Endodermal cell (in vitro differentiated cells): ENCODE measurements at regions not wholly inside any gene's neighbourhood (a gene's known extent, or its start where the extent isn't known, plus 50 kb on each side); places are given as distances from the start of the nearest gene placed in this dataset.

Experiments used
- DNase-seq: peaks from one replicate; pipeline ENCODE4 v3.0.0-alpha.2; 2017
- H3K27ac ChIP-seq: 2 replicates; pipeline ENCODE4 v1.5.1; 2013; ENCODE audit warnings: mild to moderate bottlenecking, low read depth, low read length, moderate library complexity
- H3K27me3 ChIP-seq: 2 replicates; pipeline ENCODE4 v1.6.1; 2013; ENCODE audit warnings: mild to moderate bottlenecking, low read length, moderate library complexity; ENCODE audit not compliant: insufficient read depth, control insufficient read depth, poor library complexity, severe bottlenecking
- H3K36me3 ChIP-seq: 2 replicates; pipeline ENCODE4 v1.7.0; 2013; ENCODE audit warnings: mild to moderate bottlenecking, low read length, moderate library complexity; ENCODE audit not compliant: control insufficient read depth, insufficient read depth
- H3K4me1 ChIP-seq: one replicate; pipeline ENCODE4 v1.7.0; 2013; ENCODE audit warnings: low read length; ENCODE audit not compliant: control insufficient read depth, insufficient read depth
- H3K4me3 ChIP-seq: 2 replicates; pipeline ENCODE4 v1.5.1; 2013; ENCODE audit warnings: mild to moderate bottlenecking, low read length, moderate library complexity
- H3K9ac ChIP-seq: 2 replicates; pipeline ENCODE4 v1.6.1; 2013; ENCODE audit warnings: mild to moderate bottlenecking, low read length, moderate library complexity; ENCODE audit not compliant: poor library complexity, severe bottlenecking; ENCODE audit errors: extremely low read depth
- H3K9me3 ChIP-seq: 2 replicates; pipeline ENCODE4 v1.6.1; 2013; ENCODE audit warnings: mild to moderate bottlenecking, low read length, moderate library complexity; ENCODE audit not compliant: control insufficient read depth
- H3K27ac Mint-ChIP-seq: 2 replicates; pipeline ENCODE4 v1.8.0; 2020; ENCODE audit warnings: mixed read lengths
- H3K27me3 Mint-ChIP-seq: 2 replicates; pipeline ENCODE4 v1.8.0; 2021; ENCODE audit warnings: mild to moderate bottlenecking, mixed read lengths; ENCODE audit not compliant: insufficient read depth
- H3K36me3 Mint-ChIP-seq: 2 replicates; pipeline ENCODE4 v1.8.0; 2020; ENCODE audit warnings: low read depth, mixed read lengths
- H3K4me1 Mint-ChIP-seq: 2 replicates; pipeline ENCODE4 v1.8.0; 2020; ENCODE audit warnings: mixed read lengths
- H3K4me3 Mint-ChIP-seq: 2 replicates; pipeline ENCODE4 v1.8.0; 2020; ENCODE audit warnings: mild to moderate bottlenecking, moderate library complexity, mixed read lengths
- H3K9me3 Mint-ChIP-seq: 2 replicates; pipeline ENCODE4 v1.8.0; 2020; ENCODE audit warnings: mild to moderate bottlenecking, mixed read lengths
- WGBS, 2 experiments: methylation state at CpG; one replicate each; pipeline versions ENCODE4 v1.1.5 to v1.1.7; 2013; ENCODE audit warnings: missing lambda C conversion rate in 2 of 2, mixed read lengths in 1 of 2; ENCODE audit not compliant: insufficient coverage in 1 of 2, insufficient read length in 1 of 2; 5-methylcytosine and 5-hydroxymethylcytosine counted together
- TF ChIP-seq, protein P1 (sequence below): fragments of 200-600 bp; sonication (generic); conservative IDR thresholded peaks from 2 replicates; pipeline ENCODE4 v1.5.0; 2021; ENCODE audit warnings: antibody characterized with exemption, mild to moderate bottlenecking

DNA sequence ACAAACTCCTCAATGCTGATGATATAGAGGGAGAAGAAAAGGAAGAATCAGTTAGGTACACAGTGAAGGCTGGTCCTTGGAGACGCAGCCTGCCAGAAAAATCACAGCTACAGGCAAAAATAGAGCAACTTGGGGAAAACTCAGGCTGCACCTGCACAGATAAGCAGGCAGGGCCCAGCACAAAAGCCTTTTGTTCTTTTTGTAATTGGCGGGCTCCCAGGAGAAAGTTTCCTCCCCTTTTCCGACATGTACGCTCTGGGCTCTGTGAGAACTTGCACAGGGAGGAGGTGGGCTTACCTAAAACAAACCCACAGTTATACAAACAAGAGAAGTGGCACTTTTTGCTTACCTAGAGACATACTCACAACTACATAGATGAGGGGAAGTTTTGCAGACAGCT lies 813.4 kb upstream of the EPHA6 start:
- H3K36me3 Mint-ChIP-seq, result no peaks in the 10 kb centered on the region
- no peak overlapping the region for H3K27ac Mint-ChIP-seq
- H3K9me3 Mint-ChIP-seq, result peaks cover 8% of the 10 kb centered on the region
- no peak for DNase-seq
- no peaks in the 10 kb centered on the region for H3K4me1 ChIP-seq
- no peaks in the 10 kb centered on the region for H3K9me3 ChIP-seq
- H3K27me3 Mint-ChIP-seq, result no peaks in the 10 kb centered on the region
- no peak overlapping the region for H3K4me3 ChIP-seq
- 94% methylated on average over 4 of the region's 4 CpGs; no CpG with 5 or more reads in 1 of the 2 experiments for WGBS, 2 experiments
- H3K27me3 ChIP-seq, result no peaks in the 10 kb centered on the region
- H3K9ac ChIP-seq, result no peak overlapping the region
- no peak overlapping the region for H3K4me3 Mint-ChIP-seq
- no peaks in the 10 kb centered on the region for H3K4me1 Mint-ChIP-seq
- H3K36me3 ChIP-seq, result no peaks in the 10 kb centered on the region
- H3K27ac ChIP-seq, result no peak overlapping the region
- TF ChIP-seq, protein P1, sequence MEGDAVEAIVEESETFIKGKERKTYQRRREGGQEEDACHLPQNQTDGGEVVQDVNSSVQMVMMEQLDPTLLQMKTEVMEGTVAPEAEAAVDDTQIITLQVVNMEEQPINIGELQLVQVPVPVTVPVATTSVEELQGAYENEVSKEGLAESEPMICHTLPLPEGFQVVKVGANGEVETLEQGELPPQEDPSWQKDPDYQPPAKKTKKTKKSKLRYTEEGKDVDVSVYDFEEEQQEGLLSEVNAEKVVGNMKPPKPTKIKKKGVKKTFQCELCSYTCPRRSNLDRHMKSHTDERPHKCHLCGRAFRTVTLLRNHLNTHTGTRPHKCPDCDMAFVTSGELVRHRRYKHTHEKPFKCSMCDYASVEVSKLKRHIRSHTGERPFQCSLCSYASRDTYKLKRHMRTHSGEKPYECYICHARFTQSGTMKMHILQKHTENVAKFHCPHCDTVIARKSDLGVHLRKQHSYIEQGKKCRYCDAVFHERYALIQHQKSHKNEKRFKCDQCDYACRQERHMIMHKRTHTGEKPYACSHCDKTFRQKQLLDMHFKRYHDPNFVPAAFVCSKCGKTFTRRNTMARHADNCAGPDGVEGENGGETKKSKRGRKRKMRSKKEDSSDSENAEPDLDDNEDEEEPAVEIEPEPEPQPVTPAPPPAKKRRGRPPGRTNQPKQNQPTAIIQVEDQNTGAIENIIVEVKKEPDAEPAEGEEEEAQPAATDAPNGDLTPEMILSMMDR, result no peak

DNA sequence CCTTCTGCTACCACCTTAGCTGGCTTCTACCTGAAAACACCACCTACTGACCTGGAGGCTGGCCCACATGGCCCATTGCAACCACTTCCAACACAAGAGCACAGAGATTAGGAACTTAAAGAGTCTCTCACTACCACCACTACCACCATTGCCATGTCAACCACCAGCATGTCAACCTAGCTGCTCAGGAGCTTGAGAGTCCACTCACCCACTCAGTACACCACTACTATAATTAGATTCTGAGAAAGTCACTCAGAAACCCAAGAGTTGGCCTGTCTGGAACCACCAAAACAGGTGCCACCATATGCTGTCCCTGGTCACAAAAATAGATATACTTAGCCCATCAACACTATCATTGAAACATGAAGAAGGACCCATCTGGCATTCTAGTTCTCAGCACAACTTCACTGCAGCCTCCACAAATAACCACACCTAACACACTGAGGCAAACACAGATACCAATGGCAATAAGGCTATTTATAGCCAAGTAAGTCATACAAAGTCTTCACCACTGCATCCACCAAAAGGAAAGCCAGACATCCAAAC lies 806.7 kb upstream of the EPHA6 start:
- H3K27me3 Mint-ChIP-seq, result no peaks in the 10 kb centered on the region

DNA sequence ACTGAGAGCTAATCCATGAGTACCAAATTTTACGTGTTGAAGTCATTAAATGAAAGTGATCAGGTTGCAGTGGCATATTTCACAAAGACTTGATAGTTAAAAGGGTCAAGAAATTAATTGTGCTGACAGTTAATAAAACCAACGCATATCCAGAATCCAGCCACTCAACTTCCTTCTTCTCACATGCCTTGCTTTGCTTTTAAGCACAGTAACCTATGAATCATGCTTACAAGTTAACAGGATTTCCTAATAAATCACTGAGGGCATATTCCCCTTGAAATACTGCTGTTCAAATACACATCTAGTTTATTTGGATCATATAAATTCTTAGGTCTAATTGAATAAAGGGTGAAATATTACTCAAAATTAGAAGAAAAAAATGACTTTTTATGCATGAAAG lies 801.5 kb upstream of the EPHA6 start:
- WGBS, 2 experiments, result 92 to 100% methylated on average over 1 to 2 of the region's 2 CpGs

More for the DNA sequence above, 806.7 kb upstream of the EPHA6 start:
- Histone ChIP-seq H3K27ac (no peak overlapping the region), H3K9me3 (no peaks in the 10 kb centered on the region), H3K4me3 (no peak overlapping the region), H3K27me3 (no peaks in the 10 kb centered on the region), H3K4me1 (no peaks in the 10 kb centered on the region), H3K36me3 (no peaks in the 10 kb centered on the region), H3K9ac (no peak overlapping the region)
- Mint-ChIP-seq H3K9me3 (no peaks in the 10 kb centered on the region), H3K4me1 (no peaks in the 10 kb centered on the region), H3K27ac (no peak overlapping the region), H3K4me3 (no peak overlapping the region), H3K36me3 (no peaks in the 10 kb centered on the region)
- TF ChIP-seq, protein P1, result no peak
- no peak for DNase-seq

More for the DNA sequence above, 801.5 kb upstream of the EPHA6 start:
- no peaks in the 10 kb centered on the region for H3K27me3 ChIP-seq
- no peaks in the 10 kb centered on the region for H3K4me1 ChIP-seq
- H3K4me3 ChIP-seq, result no peak overlapping the region
- DNase-seq, result no peak
- Mint-ChIP-seq H3K4me1 (no peaks in the 10 kb centered on the region), H3K9me3 (no peaks in the 10 kb centered on the region), H3K27me3 (no peaks in the 10 kb centered on the region), H3K36me3 (no peaks in the 10 kb centered on the region), H3K4me3 (no peak overlapping the region), H3K27ac (no peak overlapping the region)
- H3K27ac ChIP-seq, result no peak overlapping the region
- no peaks in the 10 kb centered on the region for H3K9me3 ChIP-seq
- no peak overlapping the region for H3K9ac ChIP-seq
- TF ChIP-seq, protein P1, result no peak
- H3K36me3 ChIP-seq, result no peaks in the 10 kb centered on the region
